ENCODE measurements at regions not wholly inside any gene's neighbourhood (a gene's known extent, or its start where the extent isn't known, plus 50 kb on each side); places are given as distances from the start of the nearest gene placed in this dataset.

GRCh38 chr5:136722581-136722980 is 357.2 kb upstream of the TRPC7 start:
- TF ChIP-seq CTCF (IDR thresholded peaks at IDR 0.05) = no peak
- ATAC-seq = no peak

GRCh38 chr5:136722086-136722485 is 356.7 kb upstream of the TRPC7 start:
- ATAC-seq (no peak), DNase-seq (no peak)
- Histone ChIP-seq H3K4me3 (no peak overlapping the region), H3K27ac (no peak overlapping the region), H3K36me3 (ENCODE audit: insufficient read depth in 1 of 2, low read depth in 1 of 2) (no peaks in the 10 kb centered on the region), H3K9me3 (no peaks in the 10 kb centered on the region), H3K27me3 (ENCODE audit: insufficient read depth in 3 of 3, low read length in 2 of 3) (no peaks in the 10 kb centered on the region), H3K4me1 (no peaks in the 10 kb centered on the region)
- intact Hi-C loops (cut with DNase I) = no loop called here
- TF ChIP-seq CTCF (IDR thresholded peaks at IDR 0.05) = no peak
- 75 to 77% (median 76%) methylated on average over 4 of the region's 4 CpGs for WGBS, 3 donors

More at GRCh38 chr5:136722581-136722980, 357.2 kb upstream of the TRPC7 start:
- no peaks in the 10 kb centered on the region for H3K4me1 ChIP-seq
- DNase-seq = no peak
- no peak overlapping the region for H3K4me3 ChIP-seq
- no peaks in the 10 kb centered on the region for H3K9me3 ChIP-seq
- no peak overlapping the region for H3K27ac ChIP-seq
- no peaks in the 10 kb centered on the region for H3K36me3 ChIP-seq (ENCODE audit: insufficient read depth in 1 of 2, low read depth in 1 of 2)
- WGBS, 3 donors = 85 to 88% (median 86%) methylated on average over 1 of the region's 1 CpG
- intact Hi-C loops (cut with DNase I) = no loop called here
- H3K27me3 ChIP-seq (ENCODE audit: insufficient read depth in 3 of 3, low read length in 2 of 3) = no peaks in the 10 kb centered on the region

- Histone ChIP-seq H3K4me1 (no peaks in the 10 kb centered on the region), H3K9me3 (no peaks in the 10 kb centered on the region), H3K27me3 (ENCODE audit: insufficient read depth in 3 of 3, low read length in 2 of 3) (no peaks in the 10 kb centered on the region), H3K27ac (no peak overlapping the region), H3K36me3 (ENCODE audit: insufficient read depth in 1 of 2, low read depth in 1 of 2) (no peaks in the 10 kb centered on the region), H3K4me3 (no peak overlapping the region)
- ATAC-seq = no peak
- no peak for TF ChIP-seq CTCF (IDR thresholded peaks at IDR 0.05)
- intact Hi-C loops (cut with DNase I) = no loop called here
- WGBS, 3 donors = 54 to 67% (median 66%) methylated on average over 2 of the region's 2 CpGs
- DNase-seq = no peak
These were observed 355.3 kb upstream of the TRPC7 start for GRCh38 chr5:136720674-136721073.

GRCh38 chr5:136717917-136718316 is 352.6 kb upstream of the TRPC7 start:
- intact Hi-C loops (cut with DNase I) = no loop called here
- ATAC-seq = no peak
- DNase-seq = no peak
- Histone ChIP-seq H3K36me3 (ENCODE audit: insufficient read depth in 1 of 2, low read depth in 1 of 2) (no peaks in the 10 kb centered on the region), H3K4me1 (no peaks in the 10 kb centered on the region), H3K27me3 (ENCODE audit: insufficient read depth in 3 of 3, low read length in 2 of 3) (no peaks in the 10 kb centered on the region), H3K27ac (no peak overlapping the region), H3K4me3 (no peak overlapping the region), H3K9me3 (no peaks in the 10 kb centered on the region)
- no peak for TF ChIP-seq CTCF (IDR thresholded peaks at IDR 0.05)

GRCh38 chr5:136714286-136714685 is 348.9 kb upstream of the TRPC7 start:
- H3K27ac ChIP-seq = no peak overlapping the region
- no peak for ATAC-seq
- WGBS, 3 donors = 85 to 95% (median 94%) methylated on average over 1 of the region's 1 CpG
- no peak for DNase-seq
- H3K36me3 ChIP-seq (ENCODE audit: insufficient read depth in 1 of 2, low read depth in 1 of 2) = no peaks in the 10 kb centered on the region
- H3K27me3 ChIP-seq (ENCODE audit: insufficient read depth in 3 of 3, low read length in 2 of 3) = no peaks in the 10 kb centered on the region
- no peak overlapping the region for H3K4me3 ChIP-seq
- no peaks in the 10 kb centered on the region for H3K9me3 ChIP-seq
- intact Hi-C loops (cut with DNase I) = no loop called here
- H3K4me1 ChIP-seq = no peaks in the 10 kb centered on the region
- no peak for TF ChIP-seq CTCF (IDR thresholded peaks at IDR 0.05)
